ENCODE measurements at regions not wholly inside any gene's neighbourhood (a gene's known extent, or its start where the extent isn't known, plus 50 kb on each side); places are given as distances from the start of the nearest gene placed in this dataset.

GRCh38 chr20:23166563-23166962 is 80.4 kb upstream of the CD93 start:
- ATAC-seq (no peak), DNase-seq (ENCODE audit: extremely low read depth in 1 of 4, low spot score in 3 of 4) (no peak), FAIRE-seq (no peak)
- H3K4me3 ChIP-seq, result no peak overlapping the region
- no TSS peak for BruUV-seq (replicated peaks)
- H3K9me3 ChIP-seq (replicated peaks; ENCODE audit: control insufficient read depth, insufficient read depth, low read depth, low read length), result no peaks in the 10 kb centered on the region
- no peaks in the 10 kb centered on the region for H3K27me3 ChIP-seq (ENCODE audit: control insufficient read depth in 2 of 2, insufficient read depth in 2 of 2, low read length in 2 of 2)
- H3K27ac ChIP-seq (ENCODE audit: extremely low read depth, low read depth, low read length), result no peak overlapping the region
- no peak overlapping the region for H3K9ac ChIP-seq (ENCODE audit: insufficient read depth in 1 of 2, low read depth in 2 of 2, low read length in 2 of 2)
- H2AFZ ChIP-seq (ENCODE audit: low read depth, low read length), result no peak overlapping the region
- ChIA-PET CTCF (ENCODE audit: low intra/inter-chr PET ratio) (no interaction called here), POLR2A (no interaction called here)
- H3K79me2 ChIP-seq (ENCODE audit: control insufficient read depth, insufficient read depth, low read length), result no peaks in the 10 kb centered on the region
- TF ChIP-seq SMAD4 (CRISPR knock-in tag; conservative IDR thresholded peaks at IDR 0.05) (no peak), LARP7 (IDR thresholded peaks at IDR 0.05) (no peak)
- no peaks in the 10 kb centered on the region for H3K36me3 ChIP-seq (ENCODE audit: control insufficient read depth, insufficient read depth, low read length)
- in situ Hi-C loops (cut with MboI) (no loop called here), intact Hi-C loops (cut with micrococcal nuclease) (no loop called here)
- H3K9me1 ChIP-seq (ENCODE audit: control insufficient read depth, insufficient read depth, low read length), result no peaks in the 10 kb centered on the region
- WGBS (ENCODE audit: insufficient coverage, low coverage, missing lambda C conversion rate), result 47% methylated on average over 4 of the region's 7 CpGs
- no peak overlapping the region for H3K4me2 ChIP-seq (ENCODE audit: insufficient read depth, low read length)
- peaks cover 7 to 17% of the 10 kb centered on the region in 2 experiments for H3K4me1 ChIP-seq (replicated peaks in 1 of 2; ENCODE audit: control insufficient read depth in 2 of 2, insufficient read depth in 2 of 2, low read length in 2 of 2)
- H4K20me1 ChIP-seq (replicated peaks; ENCODE audit: control insufficient read depth, insufficient read depth, low read length), result no peaks in the 10 kb centered on the region

- Histone ChIP-seq H3K4me3 (no peak overlapping the region), H3K27me3 (ENCODE audit: control insufficient read depth in 2 of 2, insufficient read depth in 2 of 2, low read length in 2 of 2) (no peaks in the 10 kb centered on the region), H3K9me1 (ENCODE audit: control insufficient read depth, insufficient read depth, low read length) (no peaks in the 10 kb centered on the region), H4K20me1 (replicated peaks; ENCODE audit: control insufficient read depth, insufficient read depth, low read length) (no peaks in the 10 kb centered on the region), H3K4me2 (ENCODE audit: insufficient read depth, low read length) (no peak overlapping the region), H3K27ac (ENCODE audit: extremely low read depth, low read depth, low read length) (no peak overlapping the region), H3K79me2 (ENCODE audit: control insufficient read depth, insufficient read depth, low read length) (no peaks in the 10 kb centered on the region), H2AFZ (ENCODE audit: low read depth, low read length) (no peak overlapping the region), H3K9me3 (replicated peaks; ENCODE audit: control insufficient read depth, insufficient read depth, low read depth, low read length) (no peaks in the 10 kb centered on the region), H3K9ac (ENCODE audit: insufficient read depth in 1 of 2, low read depth in 2 of 2, low read length in 2 of 2) (0 out of 4 replicates have a peak overlapping the region, but pooled peaks of 1 of the 2 experiments have one; percentile 61), H3K36me3 (ENCODE audit: control insufficient read depth, insufficient read depth, low read length) (no peaks in the 10 kb centered on the region), H3K4me1 (replicated peaks in 1 of 2; ENCODE audit: control insufficient read depth in 2 of 2, insufficient read depth in 2 of 2, low read length in 2 of 2) (peaks cover 13 to 23% of the 10 kb centered on the region in 2 experiments)
- ChIA-PET POLR2A (no interaction called here), CTCF (ENCODE audit: low intra/inter-chr PET ratio) (no interaction called here)
- intact Hi-C loops (cut with micrococcal nuclease), result no loop called here
- BruUV-seq (replicated peaks), result no TSS peak
- WGBS (ENCODE audit: insufficient coverage, low coverage, missing lambda C conversion rate), result 76% methylated on average over 5 of the region's 7 CpGs
- FAIRE-seq (no peak), ATAC-seq (no peak), DNase-seq (ENCODE audit: extremely low read depth in 1 of 4, low spot score in 3 of 4) (no peak)
- in situ Hi-C loops (cut with MboI), result no loop called here
- TF ChIP-seq ZBTB34 (CRISPR knock-in tag; IDR thresholded peaks at IDR 0.05) (no peak), ZNF639 (CRISPR knock-in tag; conservative IDR thresholded peaks at IDR 0.05 in 1 of 2, IDR thresholded peaks at IDR 0.05 in 1 of 2) (no peak), SFPQ (IDR thresholded peaks at IDR 0.05; ENCODE audit: low read depth, low read length) (no peak), STAT6 (CRISPR knock-in tag; IDR thresholded peaks at IDR 0.05) (no peak), ZNF717 (CRISPR knock-in tag; IDR thresholded peaks at IDR 0.05) (no peak), KAT8 (IDR thresholded peaks at IDR 0.05; ENCODE audit: low read depth) (no peak), FUS (optimal IDR thresholded peaks at IDR 0.05; ENCODE audit: low read depth, low read length) (no peak)
These were observed 79.8 kb upstream of the CD93 start for GRCh38 chr20:23165964-23166363.
